ENCODE measurements at regions not wholly inside any gene's neighbourhood (a gene's known extent, or its start where the extent isn't known, plus 50 kb on each side); places are given as distances from the start of the nearest gene placed in this dataset.

DNA sequence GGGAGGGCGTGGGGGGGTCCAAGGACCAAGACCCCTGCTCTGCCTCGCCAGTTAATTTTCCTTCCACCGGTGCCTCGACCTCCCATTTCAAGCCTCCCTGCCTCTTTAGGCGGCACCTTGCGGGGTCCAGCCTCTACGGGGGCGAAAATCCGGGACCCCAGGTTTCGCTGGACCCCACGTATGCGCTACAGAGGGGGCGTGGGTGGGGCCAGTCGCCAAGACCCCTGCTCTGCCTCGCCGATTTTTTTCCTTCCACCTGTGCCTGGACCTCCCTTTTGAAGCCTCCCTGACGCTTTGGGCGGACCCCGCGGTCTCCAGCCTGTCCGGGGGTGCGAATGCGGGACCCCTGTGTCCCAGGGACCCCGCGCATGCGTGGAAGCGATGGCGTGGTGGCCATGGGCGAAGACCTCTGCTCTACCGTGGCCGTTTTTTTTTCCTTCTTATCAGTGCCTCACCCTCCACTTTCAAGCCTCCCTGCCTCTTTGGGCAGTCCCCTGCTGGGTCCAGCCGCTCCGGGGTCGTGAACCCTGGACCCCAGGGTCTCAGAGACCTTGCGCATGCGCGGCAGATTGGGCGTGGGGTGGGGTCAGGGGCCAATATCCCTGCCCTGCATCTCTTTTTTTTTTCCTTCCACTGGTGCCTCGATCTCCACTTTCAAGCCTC, 324.2 kb downstream of the ALG10 start:
- Histone ChIP-seq H3K4me3 (ENCODE audit: low read length in 2 of 2) (no peak overlapping the region), H3K9ac (ENCODE audit: low read length in 2 of 2) (no peak overlapping the region), H3K4me1 (ENCODE audit: control insufficient read depth, insufficient read depth, low read length) (no peaks in the 10 kb centered on the region), H3K27me3 (ENCODE audit: control insufficient read depth in 1 of 2, insufficient read depth in 2 of 2, low read length in 2 of 2) (peaks cover 0 to 2% of the 10 kb centered on the region in 2 donors), H3K36me3 (ENCODE audit: control insufficient read depth in 2 of 2, insufficient read depth in 2 of 2, low read length in 2 of 2) (no peaks in the 10 kb centered on the region), H3K27ac (ENCODE audit: low read length) (no peak overlapping the region), H3K9me3 (ENCODE audit: control insufficient read depth in 2 of 2, low read length in 2 of 2) (peaks cover 0 to 2% of the 10 kb centered on the region in 2 donors)

DNA sequence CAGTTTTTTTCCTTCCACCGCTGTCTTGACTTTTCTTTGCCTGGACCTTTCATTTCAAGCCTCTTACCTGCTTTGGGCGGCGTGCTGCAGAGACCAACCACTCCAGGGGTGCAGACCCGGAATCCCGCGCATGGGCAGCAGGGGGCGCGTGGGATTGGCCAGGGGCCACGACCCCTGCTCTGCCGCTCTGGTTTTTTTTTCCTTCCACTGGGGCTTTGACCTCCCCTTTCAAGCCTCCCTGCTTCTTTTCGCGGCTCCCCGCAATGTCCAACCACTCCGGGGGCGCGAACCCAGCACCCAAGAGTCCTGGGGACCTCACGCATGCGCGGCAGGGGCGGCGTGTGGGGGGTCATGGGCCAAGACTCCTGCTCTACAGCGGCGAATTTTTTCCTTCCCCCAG, 325.1 kb downstream of the ALG10 start:
- H3K27me3 ChIP-seq (ENCODE audit: control insufficient read depth in 1 of 2, insufficient read depth in 2 of 2, low read length in 2 of 2): peaks cover 0 to 2% of the 10 kb centered on the region in 2 donors

DNA sequence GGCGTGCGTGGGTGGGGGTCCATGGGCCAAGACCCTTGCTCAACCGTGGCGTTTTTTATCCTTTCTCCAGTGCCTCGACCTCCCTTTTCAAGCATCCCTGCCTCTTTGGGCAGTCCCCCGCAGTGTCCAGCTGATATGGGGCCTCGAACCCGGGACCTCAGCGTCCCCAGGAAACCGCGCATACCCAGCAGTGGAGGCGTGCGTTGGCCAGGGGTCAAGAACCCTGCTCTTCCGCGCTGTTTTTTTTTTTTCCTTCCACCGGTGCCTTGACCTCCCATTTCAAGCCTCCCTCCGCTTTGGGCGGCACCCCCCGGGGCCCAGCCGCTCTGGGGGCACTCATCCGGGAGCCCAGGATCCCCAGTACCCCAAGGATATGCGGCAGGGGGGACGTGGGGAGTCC, 325.8 kb downstream of the ALG10 start:
- Histone ChIP-seq H3K27me3 (ENCODE audit: control insufficient read depth in 1 of 2, insufficient read depth in 2 of 2, low read length in 2 of 2) (peaks cover 0 to 2% of the 10 kb centered on the region in 2 donors), H3K36me3 (ENCODE audit: control insufficient read depth in 2 of 2, insufficient read depth in 2 of 2, low read length in 2 of 2) (no peaks in the 10 kb centered on the region), H3K9ac (ENCODE audit: low read length in 2 of 2) (no peak overlapping the region), H3K4me3 (ENCODE audit: low read length in 2 of 2) (no peak overlapping the region), H3K27ac (ENCODE audit: low read length) (no peak overlapping the region), H3K4me1 (ENCODE audit: control insufficient read depth, insufficient read depth, low read length) (no peaks in the 10 kb centered on the region), H3K9me3 (ENCODE audit: control insufficient read depth in 2 of 2, low read length in 2 of 2) (peaks cover 0 to 2% of the 10 kb centered on the region in 2 donors)

More for the DNA sequence above, 325.1 kb downstream of the ALG10 start:
- Histone ChIP-seq H3K9me3 (ENCODE audit: control insufficient read depth in 2 of 2, low read length in 2 of 2) (peaks cover 0 to 2% of the 10 kb centered on the region in 2 donors), H3K4me1 (ENCODE audit: control insufficient read depth, insufficient read depth, low read length) (no peaks in the 10 kb centered on the region), H3K4me3 (ENCODE audit: low read length in 2 of 2) (no peak overlapping the region), H3K36me3 (ENCODE audit: control insufficient read depth in 2 of 2, insufficient read depth in 2 of 2, low read length in 2 of 2) (no peaks in the 10 kb centered on the region), H3K27ac (ENCODE audit: low read length) (no peak overlapping the region), H3K9ac (ENCODE audit: low read length in 2 of 2) (no peak overlapping the region)

DNA sequence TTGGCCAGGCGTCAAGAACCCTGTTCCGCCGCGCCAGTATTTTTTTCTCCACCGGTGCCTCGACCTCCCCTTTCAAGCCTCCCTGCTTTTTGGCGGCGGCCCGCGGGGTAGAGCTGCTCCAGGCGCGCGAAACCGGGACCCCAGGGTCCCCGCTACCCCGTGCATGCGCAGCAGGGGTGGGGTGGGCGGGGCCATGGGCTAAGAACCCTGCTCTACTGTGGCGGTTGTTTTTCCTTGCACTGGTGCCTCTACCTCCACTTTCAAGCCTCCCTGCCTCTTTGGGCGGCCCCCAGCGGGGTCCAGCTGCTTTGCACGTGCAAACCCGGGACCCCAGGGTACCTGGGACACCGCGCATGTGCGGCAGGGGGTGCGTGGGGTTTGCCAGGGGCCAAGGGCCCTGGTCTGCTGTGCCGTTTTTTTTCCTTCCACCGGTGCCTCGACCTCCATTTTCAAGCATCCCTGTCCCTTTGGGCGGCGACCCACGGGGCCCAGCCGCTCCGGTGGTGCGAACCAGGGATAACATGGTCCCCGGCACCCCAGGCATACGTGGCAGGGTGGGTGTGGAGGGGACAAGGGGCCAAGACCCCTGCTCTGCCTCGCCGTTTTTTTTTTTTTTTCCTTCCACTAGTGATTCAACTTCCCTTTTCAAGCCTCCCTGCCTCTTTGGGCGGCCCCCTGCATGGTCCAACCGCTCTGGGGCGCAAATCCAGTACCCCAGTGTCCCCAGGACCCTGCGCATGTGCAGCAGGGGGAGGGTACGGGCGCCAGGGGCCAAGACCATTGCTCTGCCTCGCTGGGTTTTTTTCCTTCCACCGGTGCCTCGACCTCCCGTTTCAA, 326.8 kb downstream of the ALG10 start:
- Histone ChIP-seq H3K4me1 (ENCODE audit: control insufficient read depth, insufficient read depth, low read length) (no peaks in the 10 kb centered on the region), H3K9me3 (ENCODE audit: control insufficient read depth in 2 of 2, low read length in 2 of 2) (peaks cover 0 to 2% of the 10 kb centered on the region in 2 donors), H3K36me3 (ENCODE audit: control insufficient read depth in 2 of 2, insufficient read depth in 2 of 2, low read length in 2 of 2) (no peaks in the 10 kb centered on the region), H3K4me3 (ENCODE audit: low read length in 2 of 2) (no peak overlapping the region), H3K27ac (ENCODE audit: low read length) (no peak overlapping the region), H3K9ac (ENCODE audit: low read length in 2 of 2) (no peak overlapping the region), H3K27me3 (ENCODE audit: control insufficient read depth in 1 of 2, insufficient read depth in 2 of 2, low read length in 2 of 2) (peaks cover 2 to 5% of the 10 kb centered on the region in 2 donors)

DNA sequence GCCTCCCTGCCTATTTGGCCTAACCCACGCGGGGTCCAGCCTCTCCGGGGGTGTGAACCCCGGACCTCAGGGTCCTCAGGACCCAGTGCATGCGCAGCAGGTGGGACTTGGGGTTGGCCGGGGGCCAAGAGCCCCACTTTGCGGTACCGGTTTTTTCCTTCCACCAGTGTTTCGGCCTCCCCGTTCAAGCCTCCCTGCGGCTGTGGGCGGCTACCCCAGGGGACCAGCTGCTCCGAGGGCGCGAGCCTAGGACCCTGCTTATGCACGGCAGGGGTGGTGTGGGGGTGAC, 327.3 kb downstream of the ALG10 start:
- Histone ChIP-seq H3K4me3 (ENCODE audit: low read length in 2 of 2) (no peak overlapping the region), H3K9me3 (ENCODE audit: control insufficient read depth in 2 of 2, low read length in 2 of 2) (peaks cover 0 to 2% of the 10 kb centered on the region in 2 donors), H3K27ac (ENCODE audit: low read length) (no peak overlapping the region), H3K9ac (ENCODE audit: low read length in 2 of 2) (no peak overlapping the region), H3K36me3 (ENCODE audit: control insufficient read depth in 2 of 2, insufficient read depth in 2 of 2, low read length in 2 of 2) (no peaks in the 10 kb centered on the region), H3K4me1 (ENCODE audit: control insufficient read depth, insufficient read depth, low read length) (no peaks in the 10 kb centered on the region), H3K27me3 (ENCODE audit: control insufficient read depth in 1 of 2, insufficient read depth in 2 of 2, low read length in 2 of 2) (peaks cover 2 to 5% of the 10 kb centered on the region in 2 donors)

DNA sequence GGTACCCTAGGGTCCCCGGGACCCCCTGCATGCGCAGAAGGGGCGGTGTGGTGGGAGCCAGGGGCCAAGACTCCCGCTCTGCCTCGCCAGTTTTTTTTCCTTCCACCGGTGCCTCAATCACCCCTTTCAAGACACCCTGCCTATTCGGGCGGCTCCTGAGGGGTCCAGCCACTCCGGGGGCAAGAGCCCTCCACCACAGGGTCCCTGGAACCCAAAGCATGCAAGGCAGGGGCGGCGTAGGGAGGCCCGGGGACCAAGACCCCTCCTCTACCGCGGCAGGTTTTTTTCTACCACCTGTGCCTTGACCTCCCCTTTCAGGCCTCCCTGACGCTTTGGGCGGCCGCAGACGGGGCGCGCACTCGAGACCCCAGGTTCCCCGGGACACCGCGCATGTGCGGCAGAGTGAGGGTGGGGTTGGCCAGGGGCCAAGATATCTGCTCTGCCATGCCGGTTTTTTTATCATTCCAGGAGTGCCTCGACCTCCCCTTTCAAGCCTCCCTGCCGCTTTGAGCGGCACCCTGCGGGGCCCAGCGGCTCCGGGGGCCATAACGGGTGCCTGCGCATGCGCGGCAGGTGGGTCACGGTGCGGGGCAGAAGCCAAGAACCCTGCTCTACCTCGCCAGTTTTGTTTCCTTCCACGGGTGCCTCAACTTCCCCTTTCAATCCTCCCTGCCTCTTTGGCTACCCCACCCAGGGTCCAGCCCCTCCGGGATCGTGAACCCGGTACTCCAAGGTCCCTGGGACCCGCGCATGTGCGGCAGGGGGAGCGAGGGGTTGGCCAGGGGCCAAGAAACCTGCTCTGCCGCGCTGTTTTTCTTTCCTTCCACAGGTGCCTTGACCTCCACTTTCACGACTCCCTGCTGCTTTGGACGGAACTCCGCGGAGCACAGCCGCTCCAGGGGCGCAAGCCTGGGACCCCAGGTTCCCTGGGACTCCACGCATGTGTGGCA, 328.1 kb downstream of the ALG10 start:
- Histone ChIP-seq H3K4me3 (ENCODE audit: low read length in 2 of 2) (no peak overlapping the region), H3K36me3 (ENCODE audit: control insufficient read depth in 2 of 2, insufficient read depth in 2 of 2, low read length in 2 of 2) (no peaks in the 10 kb centered on the region), H3K4me1 (ENCODE audit: control insufficient read depth, insufficient read depth, low read length) (no peaks in the 10 kb centered on the region), H3K9ac (ENCODE audit: low read length in 2 of 2) (no peak overlapping the region), H3K9me3 (ENCODE audit: control insufficient read depth in 2 of 2, low read length in 2 of 2) (peaks cover 0 to 2% of the 10 kb centered on the region in 2 donors), H3K27ac (ENCODE audit: low read length) (no peak overlapping the region), H3K27me3 (ENCODE audit: control insufficient read depth in 1 of 2, insufficient read depth in 2 of 2, low read length in 2 of 2) (peaks cover 3 to 8% of the 10 kb centered on the region in 2 donors)

- Histone ChIP-seq H3K4me3 (ENCODE audit: low read length in 2 of 2) (no peak overlapping the region), H3K36me3 (ENCODE audit: control insufficient read depth in 2 of 2, insufficient read depth in 2 of 2, low read length in 2 of 2) (no peaks in the 10 kb centered on the region), H3K9me3 (ENCODE audit: control insufficient read depth in 2 of 2, low read length in 2 of 2) (no peaks in the 10 kb centered on the region), H3K4me1 (ENCODE audit: control insufficient read depth, insufficient read depth, low read length) (no peaks in the 10 kb centered on the region), H3K9ac (ENCODE audit: low read length in 2 of 2) (no peak overlapping the region), H3K27me3 (ENCODE audit: control insufficient read depth in 1 of 2, insufficient read depth in 2 of 2, low read length in 2 of 2) (peaks cover 2 to 8% of the 10 kb centered on the region in 2 donors), H3K27ac (ENCODE audit: low read length) (no peak overlapping the region)
Observed at GRCh38 chr12:34352098-34352497, 329.8 kb downstream of the ALG10 start.

- peaks cover 5 to 16% of the 10 kb centered on the region in 2 donors for H3K27me3 ChIP-seq (ENCODE audit: control insufficient read depth in 1 of 2, insufficient read depth in 2 of 2, low read length in 2 of 2)
Observed at GRCh38 chr12:34354239-34355200, 332.2 kb downstream of the ALG10 start.

DNA sequence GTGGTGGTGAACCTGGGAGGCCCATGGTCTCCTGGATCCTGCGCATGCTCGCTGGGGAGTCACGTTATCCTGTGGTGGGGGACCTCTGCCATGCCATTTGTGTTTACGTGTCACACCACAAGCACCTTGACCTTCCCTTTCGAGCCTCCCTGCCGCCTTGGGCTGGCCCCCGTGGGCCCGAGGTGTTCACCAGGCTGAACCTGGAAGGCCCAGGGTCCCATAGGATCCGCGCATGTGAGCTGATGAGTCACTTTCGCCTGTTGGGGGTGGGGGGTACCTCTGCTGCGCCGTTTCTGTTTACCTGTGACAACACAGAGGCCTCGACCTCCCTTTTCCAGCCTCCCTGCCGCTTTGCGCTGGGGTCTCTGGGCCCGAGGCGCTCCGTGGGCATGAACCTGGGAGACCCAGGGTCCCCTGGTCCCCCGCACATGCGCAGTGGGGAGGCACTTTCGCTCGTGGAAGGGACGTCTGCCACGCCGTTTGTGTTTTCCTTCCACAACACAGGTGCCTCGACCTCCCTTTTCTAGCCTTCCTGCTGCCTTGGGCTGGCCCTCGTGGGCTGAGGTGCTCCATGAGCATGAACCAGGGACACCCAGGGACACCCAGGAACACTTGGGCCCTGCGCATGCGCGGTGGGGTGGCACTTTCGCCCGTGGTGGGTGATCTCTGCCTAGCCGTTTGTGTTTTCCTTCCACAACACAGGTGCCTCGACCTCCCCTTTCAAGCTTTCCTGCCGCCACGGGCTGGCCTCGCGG, 334.1 kb downstream of the ALG10 start:
- H3K36me3 ChIP-seq (ENCODE audit: control insufficient read depth in 2 of 2, insufficient read depth in 2 of 2, low read length in 2 of 2): no peaks in the 10 kb centered on the region
- no peak overlapping the region for H3K4me3 ChIP-seq (ENCODE audit: low read length in 2 of 2)
- no peaks in the 10 kb centered on the region for H3K4me1 ChIP-seq (ENCODE audit: control insufficient read depth, insufficient read depth, low read length)
- peaks cover 5 to 16% of the 10 kb centered on the region in 2 donors for H3K27me3 ChIP-seq (ENCODE audit: control insufficient read depth in 1 of 2, insufficient read depth in 2 of 2, low read length in 2 of 2)
- H3K9ac ChIP-seq (ENCODE audit: low read length in 2 of 2): no peak overlapping the region
- H3K9me3 ChIP-seq (ENCODE audit: control insufficient read depth in 2 of 2, low read length in 2 of 2): peaks cover 0 to 33% of the 10 kb centered on the region in 2 donors
- H3K27ac ChIP-seq (ENCODE audit: low read length): no peak overlapping the region

More at GRCh38 chr12:34354239-34355200, 332.2 kb downstream of the ALG10 start:
- Histone ChIP-seq H3K9ac (ENCODE audit: low read length in 2 of 2) (no peak overlapping the region), H3K9me3 (ENCODE audit: control insufficient read depth in 2 of 2, low read length in 2 of 2) (peaks cover 0 to 14% of the 10 kb centered on the region in 2 donors), H3K4me1 (ENCODE audit: control insufficient read depth, insufficient read depth, low read length) (no peaks in the 10 kb centered on the region), H3K36me3 (ENCODE audit: control insufficient read depth in 2 of 2, insufficient read depth in 2 of 2, low read length in 2 of 2) (no peaks in the 10 kb centered on the region), H3K27ac (ENCODE audit: low read length) (no peak overlapping the region), H3K4me3 (ENCODE audit: low read length in 2 of 2) (no peak overlapping the region)
